H9 (cell line): ENCODE measurements at regions not wholly inside any gene's neighbourhood (a gene's known extent, or its start where the extent isn't known, plus 50 kb on each side); places are given as distances from the start of the nearest gene placed in this dataset.

ENCODE experiments used
- DNase-seq: peaks from one replicate; pipeline ENCODE4 v3.0.0-alpha.2; 2017
- H2AFZ ChIP-seq: one replicate; pipeline ENCODE4 v1.6.1; 2013; ENCODE audit warnings: mild to moderate bottlenecking, low read length, control low read depth, moderate library complexity
- H2AK5ac ChIP-seq: 2 replicates; pipeline ENCODE4 v1.6.1; 2013; ENCODE audit warnings: low read length, control low read depth, mixed read lengths; ENCODE audit not compliant: insufficient read length
- H2BK120ac ChIP-seq: one replicate; pipeline ENCODE4 v1.6.1; 2013; ENCODE audit warnings: low read depth, mild to moderate bottlenecking, low read length, control low read depth, inconsistent platforms; ENCODE audit not compliant: poor library complexity, severe bottlenecking
- H2BK12ac ChIP-seq: 2 replicates; pipeline ENCODE4 v1.6.1; 2013; ENCODE audit warnings: low read length, control low read depth, mixed read lengths, low read depth; ENCODE audit not compliant: insufficient read length
- H2BK15ac ChIP-seq: 2 replicates; pipeline ENCODE4 v1.6.1; 2013; ENCODE audit warnings: low read depth, low read length, control low read depth
- H2BK20ac ChIP-seq: one replicate; pipeline ENCODE4 v1.6.1; 2013; ENCODE audit warnings: low read depth, mild to moderate bottlenecking, low read length, control low read depth, inconsistent platforms; ENCODE audit not compliant: poor library complexity, severe bottlenecking
- H2BK5ac ChIP-seq: 2 replicates; pipeline ENCODE4 v1.6.1; 2013; ENCODE audit warnings: low read length, control low read depth, mixed read lengths; ENCODE audit not compliant: insufficient read length
- H3K14ac ChIP-seq: 2 replicates; pipeline ENCODE4 v1.6.1; 2013; ENCODE audit warnings: low read length, control low read depth; ENCODE audit not compliant: insufficient read depth
- H3K18ac ChIP-seq: 2 replicates; pipeline ENCODE4 v1.6.1; 2013; ENCODE audit warnings: low read depth, mild to moderate bottlenecking, mixed read lengths, low read length, control low read depth; ENCODE audit not compliant: insufficient read length
- H3K23ac ChIP-seq: 2 replicates; pipeline ENCODE4 v1.6.1; 2013; ENCODE audit warnings: low read length, control low read depth, mixed read lengths, low read depth; ENCODE audit not compliant: insufficient read length
- H3K23me2 ChIP-seq: 2 replicates; pipeline ENCODE4 v1.6.1; 2013; ENCODE audit warnings: low read depth, mild to moderate bottlenecking, mixed read lengths, low read length, control low read depth; ENCODE audit not compliant: insufficient read length, poor library complexity, severe bottlenecking
- H3K27ac ChIP-seq: 2 replicates; pipeline ENCODE4 v1.5.1; 2013; ENCODE audit warnings: low read length, control low read depth, mixed read lengths, low read depth; ENCODE audit not compliant: insufficient read length
- H3K27me3 ChIP-seq: 2 replicates; pipeline ENCODE4 v1.6.1; 2013; ENCODE audit warnings: low read length, control low read depth, inconsistent platforms; ENCODE audit not compliant: insufficient read depth
- H3K4ac ChIP-seq: 2 replicates; pipeline ENCODE4 v1.6.1; 2013; ENCODE audit warnings: low read depth, mild to moderate bottlenecking, control low read depth, inconsistent platforms, low read length, moderate library complexity
- H3K4me1 ChIP-seq: 2 replicates; pipeline ENCODE4 v1.6.1; 2013; ENCODE audit warnings: low read length, control low read depth, inconsistent platforms; ENCODE audit not compliant: insufficient read depth
- H3K4me2 ChIP-seq: 2 replicates; pipeline ENCODE4 v1.6.1; 2013; ENCODE audit warnings: low read length, control low read depth, mixed read lengths; ENCODE audit not compliant: insufficient read length, insufficient read depth
- H3K56ac ChIP-seq: 2 replicates; pipeline ENCODE4 v1.6.1; 2013; ENCODE audit warnings: low read depth, mild to moderate bottlenecking, mixed read lengths, low read length, control low read depth; ENCODE audit not compliant: insufficient read length
- H3K79me1 ChIP-seq: 2 replicates; pipeline ENCODE4 v1.6.1; 2013; ENCODE audit warnings: low read depth, mild to moderate bottlenecking, moderate library complexity, low read length, control low read depth, inconsistent platforms; ENCODE audit not compliant: insufficient read depth, poor library complexity, severe bottlenecking
- H3K79me2 ChIP-seq: 2 replicates; pipeline ENCODE4 v1.6.1; 2013; ENCODE audit warnings: low read length, control low read depth, inconsistent platforms; ENCODE audit not compliant: insufficient read depth
- H3K9ac ChIP-seq: 2 replicates; pipeline ENCODE4 v1.6.1; 2013; ENCODE audit warnings: low read length, control low read depth, mixed read lengths; ENCODE audit not compliant: insufficient read length; ENCODE audit errors: extremely low read depth
- H3K9me3 ChIP-seq: one replicate; pipeline ENCODE4 v1.6.1; 2013; ENCODE audit warnings: low read depth, low read length, inconsistent platforms; ENCODE audit not compliant: control insufficient read depth
- H3T11ph ChIP-seq: one replicate; pipeline ENCODE4 v1.6.1; 2013; ENCODE audit warnings: mild to moderate bottlenecking, low read length, control low read depth, inconsistent platforms
- H4K20me1 ChIP-seq: one replicate; pipeline ENCODE4 v1.6.1; 2013; ENCODE audit not compliant: control insufficient read depth, insufficient read length, insufficient read depth
- H4K5ac ChIP-seq: 2 replicates; pipeline ENCODE4 v1.6.1; 2013; ENCODE audit warnings: low read depth, mild to moderate bottlenecking, mixed read lengths, low read length, control low read depth; ENCODE audit not compliant: insufficient read length
- H4K8ac ChIP-seq: replicated peaks from 2 replicates; pipeline ENCODE4 v1.6.1; 2013; ENCODE audit warnings: low read length, control low read depth, mixed read lengths, low read depth; ENCODE audit not compliant: insufficient read length
- H4K91ac ChIP-seq: 2 replicates; pipeline ENCODE4 v1.6.1; 2013; ENCODE audit warnings: low read depth, mild to moderate bottlenecking, moderate library complexity, mixed read lengths, low read length, control low read depth; ENCODE audit not compliant: insufficient read length
- H3K27ac Mint-ChIP-seq, 3 experiments: 2 replicates in 2 of 3; 3 replicates in 1 of 3; pipeline ENCODE4 v1.8.0; 2020 to 2021; ENCODE audit warnings: mixed read lengths in 3 of 3, mild to moderate bottlenecking in 1 of 3, moderate library complexity in 1 of 3
- H3K27me3 Mint-ChIP-seq: 2 replicates; pipeline ENCODE4 v1.8.0; 2021; ENCODE audit warnings: low read depth, mild to moderate bottlenecking, moderate library complexity, mixed read lengths
- H3K36me3 Mint-ChIP-seq, 3 experiments: 2 replicates in 2 of 3; 3 replicates in 1 of 3; pipeline ENCODE4 v1.8.0; 2020 to 2021; ENCODE audit warnings: low read depth in 3 of 3, mixed read lengths in 3 of 3; ENCODE audit not compliant: insufficient read depth in 1 of 3
- H3K4me1 Mint-ChIP-seq, 2 experiments: 2 replicates each; pipeline ENCODE4 v1.8.0; 2020; ENCODE audit warnings: mixed read lengths in 2 of 2
- H3K4me3 Mint-ChIP-seq, 2 experiments: 2 replicates in 1 of 2; 3 replicates in 1 of 2; pipeline ENCODE4 v1.8.0; 2020 to 2021; ENCODE audit warnings: mild to moderate bottlenecking in 2 of 2, mixed read lengths in 2 of 2, moderate library complexity in 1 of 2
- H3K9me3 Mint-ChIP-seq, 2 experiments: 2 replicates in 1 of 2; 3 replicates in 1 of 2; pipeline ENCODE4 v1.8.0; 2020; ENCODE audit warnings: mild to moderate bottlenecking in 2 of 2, mixed read lengths in 2 of 2, moderate library complexity in 1 of 2
- WGBS: extraction: QIAGEN DNeasy Blood & Tissue Kit; methylation state at CpG from one replicate; pipeline ENCODE4 v1.1.7; 2013; ENCODE audit warnings: missing lambda C conversion rate, low lambda C conversion rate, mixed read lengths; ENCODE audit not compliant: insufficient read length; ENCODE audit errors: extremely low coverage; 5-methylcytosine and 5-hydroxymethylcytosine counted together
- TF ChIP-seq, protein P1 (sequence below): fragments of 200-600 bp; sonication (generic); conservative IDR thresholded peaks from 3 replicates; pipeline ENCODE4 v1.8.0; 2021; ENCODE audit warnings: antibody characterized with exemption, mild to moderate bottlenecking

DNA sequence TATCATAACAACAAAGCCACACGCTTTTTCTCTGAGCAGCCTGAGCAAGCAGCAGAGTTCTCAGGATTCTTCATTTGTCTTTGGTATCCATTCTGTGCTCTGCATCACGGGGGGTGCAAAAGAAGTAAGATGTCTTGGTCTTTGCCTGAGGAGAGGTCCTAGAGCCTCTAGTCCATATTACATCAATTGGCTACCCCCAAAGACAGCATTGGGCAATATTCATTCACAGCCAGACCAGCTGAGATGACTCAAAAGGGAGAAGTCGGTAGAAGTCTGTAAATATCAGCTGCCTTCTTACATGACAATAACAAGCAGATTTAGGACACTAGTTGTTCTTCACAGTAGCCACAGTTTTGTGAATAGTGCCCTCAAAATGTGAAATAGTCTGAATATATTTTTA, 66.6 kb downstream of the FZD1 start:
- no peak overlapping the region for H2BK15ac ChIP-seq
- no peak overlapping the region for H2BK20ac ChIP-seq
- Mint-ChIP-seq H3K4me1 (peaks cover 3 to 8% of the 10 kb centered on the region in 2 experiments), H3K27ac (no peak overlapping the region), H3K27me3 (peaks cover 17% of the 10 kb centered on the region), H3K4me3 (no peak overlapping the region), H3K9me3 (no peaks in the 10 kb centered on the region; a peak in 1 of 5 replicates), H3K36me3 (no peaks in the 10 kb centered on the region)
- H3K4me2 ChIP-seq = no peak overlapping the region
- no peak overlapping the region for H2BK12ac ChIP-seq
- H2BK5ac ChIP-seq = no peak overlapping the region
- no peaks in the 10 kb centered on the region for H3K79me2 ChIP-seq
- no peak overlapping the region for H4K8ac ChIP-seq
- TF ChIP-seq, protein P1, sequence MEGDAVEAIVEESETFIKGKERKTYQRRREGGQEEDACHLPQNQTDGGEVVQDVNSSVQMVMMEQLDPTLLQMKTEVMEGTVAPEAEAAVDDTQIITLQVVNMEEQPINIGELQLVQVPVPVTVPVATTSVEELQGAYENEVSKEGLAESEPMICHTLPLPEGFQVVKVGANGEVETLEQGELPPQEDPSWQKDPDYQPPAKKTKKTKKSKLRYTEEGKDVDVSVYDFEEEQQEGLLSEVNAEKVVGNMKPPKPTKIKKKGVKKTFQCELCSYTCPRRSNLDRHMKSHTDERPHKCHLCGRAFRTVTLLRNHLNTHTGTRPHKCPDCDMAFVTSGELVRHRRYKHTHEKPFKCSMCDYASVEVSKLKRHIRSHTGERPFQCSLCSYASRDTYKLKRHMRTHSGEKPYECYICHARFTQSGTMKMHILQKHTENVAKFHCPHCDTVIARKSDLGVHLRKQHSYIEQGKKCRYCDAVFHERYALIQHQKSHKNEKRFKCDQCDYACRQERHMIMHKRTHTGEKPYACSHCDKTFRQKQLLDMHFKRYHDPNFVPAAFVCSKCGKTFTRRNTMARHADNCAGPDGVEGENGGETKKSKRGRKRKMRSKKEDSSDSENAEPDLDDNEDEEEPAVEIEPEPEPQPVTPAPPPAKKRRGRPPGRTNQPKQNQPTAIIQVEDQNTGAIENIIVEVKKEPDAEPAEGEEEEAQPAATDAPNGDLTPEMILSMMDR = no peak
- no peak for DNase-seq
- H2AK5ac ChIP-seq = no peak overlapping the region
- H3K23me2 ChIP-seq = no peaks in the 10 kb centered on the region
- no peak overlapping the region for H3K18ac ChIP-seq
- H3K27me3 ChIP-seq = no peaks in the 10 kb centered on the region
- no peaks in the 10 kb centered on the region for H3K9me3 ChIP-seq
- H3K4ac ChIP-seq = no peak overlapping the region
- H3K27ac ChIP-seq = no peak overlapping the region
- H2AFZ ChIP-seq = no peak overlapping the region
- H3K23ac ChIP-seq = no peak overlapping the region
- H2BK120ac ChIP-seq = no peak overlapping the region
- no peaks in the 10 kb centered on the region for H3K79me1 ChIP-seq
- H4K91ac ChIP-seq = no peak overlapping the region
- no peak overlapping the region for H3K56ac ChIP-seq
- no peaks in the 10 kb centered on the region for H3K4me1 ChIP-seq
- no CpG with 5 or more reads among the region's 3 CpGs for WGBS
- no peak overlapping the region for H4K5ac ChIP-seq
- no peak overlapping the region for H3K9ac ChIP-seq
- no peak overlapping the region for H3K14ac ChIP-seq
- no peak overlapping the region for H3T11ph ChIP-seq
- no peaks in the 10 kb centered on the region for H4K20me1 ChIP-seq
